Ovary (tissue), 3 donors: ENCODE measurements at regions not wholly inside any gene's neighbourhood (a gene's known extent, or its start where the extent isn't known, plus 50 kb on each side); places are given as distances from the start of the nearest gene placed in this dataset.

ENCODE experiments used
- CTCF ChIP-seq, 3 donors: fragments of 450-650 bp in 2 of 3; fragments of 200-600 bp in 1 of 3; IDR thresholded peaks; one replicate each; pipeline versions ENCODE4 v1.5.1 to v1.8.0; 2016 to 2022; ENCODE audit warnings: antibody characterized with exemption in 3 of 3, mild to moderate bottlenecking in 1 of 3
- POLR2A ChIP-seq: fragments of 450-650 bp; IDR thresholded peaks from one replicate; pipeline ENCODE4 v1.6.1; 2017; ENCODE audit warnings: antibody characterized with exemption, mild to moderate bottlenecking, moderate library complexity
- donor health status: DM: no; HTN: no; CAD: no.

- TF ChIP-seq CTCF (IDR thresholded peaks at IDR 0.05) = no peak
- no peak for TF ChIP-seq POLR2A
Observed at GRCh38 chr2:4527416-4527815, 824.0 kb downstream of the DCDC2C start.
